Parathyroid adenoma (tissue), 2 donors: ENCODE measurements at regions not wholly inside any gene's neighbourhood (a gene's known extent, or its start where the extent isn't known, plus 50 kb on each side); places are given as distances from the start of the nearest gene placed in this dataset.

Experiments
- H2AFZ ChIP-seq: fragments of 300-600 bp; sonication (generic); one replicate; pipeline ENCODE4 v1.7.0; 2017; ENCODE audit warnings: antibody characterized with exemption, mild to moderate bottlenecking
- H3K27ac ChIP-seq: fragments of 300-600 bp; sonication (generic); one replicate; pipeline ENCODE4 v1.7.0; 2017
- H3K27me3 ChIP-seq: fragments of 300-600 bp; sonication (generic); one replicate; pipeline ENCODE4 v1.7.0; 2017; ENCODE audit warnings: low read length; ENCODE audit not compliant: control insufficient read depth, insufficient read depth
- H3K36me3 ChIP-seq: fragments of 300-600 bp; sonication (generic); one replicate; pipeline ENCODE4 v1.7.0; 2017; ENCODE audit warnings: low read length; ENCODE audit not compliant: control insufficient read depth, insufficient read depth
- H3K4me1 ChIP-seq: fragments of 300-600 bp; sonication (generic); one replicate; pipeline ENCODE4 v1.7.0; 2017; ENCODE audit warnings: control low read depth
- H3K4me2 ChIP-seq: fragments of 300-600 bp; sonication (generic); one replicate; pipeline ENCODE4 v1.7.0; 2017; ENCODE audit warnings: low read length
- H3K4me3 ChIP-seq: fragments of 300-600 bp; sonication (generic); one replicate; pipeline ENCODE4 v1.7.0; 2017; ENCODE audit warnings: low read depth, low read length
- H3K79me2 ChIP-seq: fragments of 300-600 bp; sonication (generic); one replicate; pipeline ENCODE4 v1.7.0; 2017; ENCODE audit warnings: control low read depth
- H3K9ac ChIP-seq: fragments of 300-600 bp; sonication (generic); one replicate; pipeline ENCODE4 v1.7.0; 2017; ENCODE audit warnings: mild to moderate bottlenecking
- H3K9me3 ChIP-seq: fragments of 300-600 bp; sonication (generic); one replicate; pipeline ENCODE4 v1.7.0; 2017; ENCODE audit warnings: low read length; ENCODE audit not compliant: control insufficient read depth
- CTCF ChIP-seq: fragments of 300-600 bp; sonication (generic); IDR thresholded peaks from one replicate; pipeline ENCODE4 v1.7.0; 2017; ENCODE audit warnings: antibody characterized with exemption, mild to moderate bottlenecking
- donor health status: primary hyperparathyroidism.

GRCh38 chr10:130472236-130472635 lies 336.0 kb downstream of the GLRX3 start:
- no peak overlapping the region for H3K4me3 ChIP-seq
- no peaks in the 10 kb centered on the region for H3K79me2 ChIP-seq
- H3K27ac ChIP-seq: no peak overlapping the region
- H3K9ac ChIP-seq: no peak overlapping the region
- H2AFZ ChIP-seq: no peak overlapping the region
- no peaks in the 10 kb centered on the region for H3K36me3 ChIP-seq
- no peaks in the 10 kb centered on the region for H3K27me3 ChIP-seq
- no peak for TF ChIP-seq CTCF
- H3K4me2 ChIP-seq: no peak overlapping the region
- no peaks in the 10 kb centered on the region for H3K9me3 ChIP-seq
- no peaks in the 10 kb centered on the region for H3K4me1 ChIP-seq

GRCh38 chr10:130474591-130474990 lies 338.4 kb downstream of the GLRX3 start:
- no peaks in the 10 kb centered on the region for H3K9me3 ChIP-seq
- H3K4me3 ChIP-seq: no peak overlapping the region
- no peak overlapping the region for H2AFZ ChIP-seq
- no peak overlapping the region for H3K4me2 ChIP-seq
- no peaks in the 10 kb centered on the region for H3K27me3 ChIP-seq
- no peaks in the 10 kb centered on the region for H3K36me3 ChIP-seq
- H3K4me1 ChIP-seq: no peaks in the 10 kb centered on the region
- no peaks in the 10 kb centered on the region for H3K79me2 ChIP-seq
- H3K9ac ChIP-seq: no peak overlapping the region
- H3K27ac ChIP-seq: no peak overlapping the region
- TF ChIP-seq CTCF: no peak

DNA sequence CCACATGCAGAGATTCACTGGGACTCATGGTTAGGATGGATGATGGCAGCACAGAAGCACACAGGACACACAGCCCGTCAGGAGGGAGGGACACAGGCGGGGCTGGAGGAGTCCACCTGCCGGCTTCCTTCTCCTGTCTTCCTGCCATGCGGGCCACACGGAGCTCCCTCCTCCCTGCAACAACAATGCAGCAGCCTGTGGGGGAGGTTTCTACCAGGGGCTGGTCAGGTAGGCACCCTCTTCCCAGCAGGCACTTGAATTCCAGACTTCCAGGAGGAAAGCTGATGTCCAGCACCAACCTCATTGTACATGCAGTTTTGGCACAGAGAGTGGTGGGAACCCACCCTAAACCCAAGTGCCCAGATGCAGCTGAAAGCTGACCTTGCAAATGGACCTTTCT lies 341.2 kb downstream of the GLRX3 start:
- H3K4me1 ChIP-seq: no peaks in the 10 kb centered on the region
- TF ChIP-seq CTCF: no peak
- H3K27ac ChIP-seq: no peak overlapping the region
- no peak overlapping the region for H3K9ac ChIP-seq
- H3K9me3 ChIP-seq: no peaks in the 10 kb centered on the region
- H2AFZ ChIP-seq: no peak overlapping the region
- H3K79me2 ChIP-seq: no peaks in the 10 kb centered on the region
- H3K4me2 ChIP-seq: no peak overlapping the region
- H3K4me3 ChIP-seq: no peak overlapping the region
- H3K36me3 ChIP-seq: no peaks in the 10 kb centered on the region
- no peaks in the 10 kb centered on the region for H3K27me3 ChIP-seq

GRCh38 chr10:130479146-130479545 lies 343.0 kb downstream of the GLRX3 start:
- Histone ChIP-seq H3K9ac (no peak overlapping the region), H3K27me3 (no peaks in the 10 kb centered on the region), H3K36me3 (no peaks in the 10 kb centered on the region), H3K4me2 (no peak overlapping the region), H2AFZ (no peak overlapping the region), H3K4me1 (no peaks in the 10 kb centered on the region), H3K9me3 (no peaks in the 10 kb centered on the region), H3K79me2 (no peaks in the 10 kb centered on the region), H3K27ac (no peak overlapping the region), H3K4me3 (no peak overlapping the region)
- no peak for TF ChIP-seq CTCF

GRCh38 chr10:130479926-130480325 lies 343.7 kb downstream of the GLRX3 start:
- H2AFZ ChIP-seq: no peak overlapping the region
- no peak overlapping the region for H3K4me3 ChIP-seq
- H3K9me3 ChIP-seq: no peaks in the 10 kb centered on the region
- no peaks in the 10 kb centered on the region for H3K27me3 ChIP-seq
- no peaks in the 10 kb centered on the region for H3K4me1 ChIP-seq
- H3K4me2 ChIP-seq: no peak overlapping the region
- no peak overlapping the region for H3K9ac ChIP-seq
- H3K79me2 ChIP-seq: no peaks in the 10 kb centered on the region
- H3K27ac ChIP-seq: no peak overlapping the region
- TF ChIP-seq CTCF: no peak
- H3K36me3 ChIP-seq: no peaks in the 10 kb centered on the region
